ENCODE measurements at regions not wholly inside any gene's neighbourhood (a gene's known extent, or its start where the extent isn't known, plus 50 kb on each side); places are given as distances from the start of the nearest gene placed in this dataset.

GRCh38 chr12:33588725-33589405 lies 149.2 kb upstream of the SYT10 start:
- TF ChIP-seq, protein P1, sequence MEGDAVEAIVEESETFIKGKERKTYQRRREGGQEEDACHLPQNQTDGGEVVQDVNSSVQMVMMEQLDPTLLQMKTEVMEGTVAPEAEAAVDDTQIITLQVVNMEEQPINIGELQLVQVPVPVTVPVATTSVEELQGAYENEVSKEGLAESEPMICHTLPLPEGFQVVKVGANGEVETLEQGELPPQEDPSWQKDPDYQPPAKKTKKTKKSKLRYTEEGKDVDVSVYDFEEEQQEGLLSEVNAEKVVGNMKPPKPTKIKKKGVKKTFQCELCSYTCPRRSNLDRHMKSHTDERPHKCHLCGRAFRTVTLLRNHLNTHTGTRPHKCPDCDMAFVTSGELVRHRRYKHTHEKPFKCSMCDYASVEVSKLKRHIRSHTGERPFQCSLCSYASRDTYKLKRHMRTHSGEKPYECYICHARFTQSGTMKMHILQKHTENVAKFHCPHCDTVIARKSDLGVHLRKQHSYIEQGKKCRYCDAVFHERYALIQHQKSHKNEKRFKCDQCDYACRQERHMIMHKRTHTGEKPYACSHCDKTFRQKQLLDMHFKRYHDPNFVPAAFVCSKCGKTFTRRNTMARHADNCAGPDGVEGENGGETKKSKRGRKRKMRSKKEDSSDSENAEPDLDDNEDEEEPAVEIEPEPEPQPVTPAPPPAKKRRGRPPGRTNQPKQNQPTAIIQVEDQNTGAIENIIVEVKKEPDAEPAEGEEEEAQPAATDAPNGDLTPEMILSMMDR (IDR thresholded peaks at IDR 0.05) = no peak
- TF ChIP-seq POLR2A (IDR thresholded peaks at IDR 0.05) = no peak

Data from stomach (tissue), 4 donors.